22Rv1 (cell line): ENCODE measurements at regions not wholly inside any gene's neighbourhood (a gene's known extent, or its start where the extent isn't known, plus 50 kb on each side); places are given as distances from the start of the nearest gene placed in this dataset.
"Not testable (repeated sequence)": the region's sequence is repeated elsewhere in the genome, so short reads cannot be mapped to it uniquely, and the experiment has no call there.

ENCODE experiments used
- H3K27ac ChIP-seq: fragments of 450-650 bp; 2 replicates; pipeline ENCODE4 v1.5.1; 2017
- ZFX ChIP-seq: fragments of 450-650 bp; IDR thresholded peaks from 2 replicates; pipeline ENCODE4 v1.6.1; 2017; ENCODE audit warnings: antibody characterized with exemption, borderline replicate concordance
- TF ChIP-seq, protein P1 (sequence below): fragments of 450-650 bp; IDR thresholded peaks from 2 replicates; pipeline ENCODE4 v1.5.1; 2017; ENCODE audit warnings: mild to moderate bottlenecking

DNA sequence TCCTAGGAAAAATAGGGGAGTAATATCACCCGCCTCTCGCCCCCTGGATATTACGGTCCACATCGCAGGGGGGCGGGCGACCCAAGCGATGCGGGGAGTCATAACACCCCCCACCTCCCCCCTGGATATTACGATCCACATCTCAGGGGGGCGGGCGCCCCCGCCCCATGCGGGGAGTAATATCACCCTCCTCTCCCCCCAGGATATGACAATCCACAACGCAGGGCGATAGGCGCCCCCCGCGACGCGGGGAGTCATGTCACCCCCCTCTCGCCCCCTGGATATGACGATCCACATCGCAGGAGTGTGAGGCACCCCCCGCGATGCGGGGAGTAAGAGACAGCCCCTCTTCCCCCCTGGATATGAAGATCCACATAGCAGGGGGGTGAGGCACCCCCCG lies 684.4 kb upstream of the PCDH9 start:
- TF ChIP-seq, protein P1, sequence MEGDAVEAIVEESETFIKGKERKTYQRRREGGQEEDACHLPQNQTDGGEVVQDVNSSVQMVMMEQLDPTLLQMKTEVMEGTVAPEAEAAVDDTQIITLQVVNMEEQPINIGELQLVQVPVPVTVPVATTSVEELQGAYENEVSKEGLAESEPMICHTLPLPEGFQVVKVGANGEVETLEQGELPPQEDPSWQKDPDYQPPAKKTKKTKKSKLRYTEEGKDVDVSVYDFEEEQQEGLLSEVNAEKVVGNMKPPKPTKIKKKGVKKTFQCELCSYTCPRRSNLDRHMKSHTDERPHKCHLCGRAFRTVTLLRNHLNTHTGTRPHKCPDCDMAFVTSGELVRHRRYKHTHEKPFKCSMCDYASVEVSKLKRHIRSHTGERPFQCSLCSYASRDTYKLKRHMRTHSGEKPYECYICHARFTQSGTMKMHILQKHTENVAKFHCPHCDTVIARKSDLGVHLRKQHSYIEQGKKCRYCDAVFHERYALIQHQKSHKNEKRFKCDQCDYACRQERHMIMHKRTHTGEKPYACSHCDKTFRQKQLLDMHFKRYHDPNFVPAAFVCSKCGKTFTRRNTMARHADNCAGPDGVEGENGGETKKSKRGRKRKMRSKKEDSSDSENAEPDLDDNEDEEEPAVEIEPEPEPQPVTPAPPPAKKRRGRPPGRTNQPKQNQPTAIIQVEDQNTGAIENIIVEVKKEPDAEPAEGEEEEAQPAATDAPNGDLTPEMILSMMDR: no peak
- no peak for TF ChIP-seq ZFX

DNA sequence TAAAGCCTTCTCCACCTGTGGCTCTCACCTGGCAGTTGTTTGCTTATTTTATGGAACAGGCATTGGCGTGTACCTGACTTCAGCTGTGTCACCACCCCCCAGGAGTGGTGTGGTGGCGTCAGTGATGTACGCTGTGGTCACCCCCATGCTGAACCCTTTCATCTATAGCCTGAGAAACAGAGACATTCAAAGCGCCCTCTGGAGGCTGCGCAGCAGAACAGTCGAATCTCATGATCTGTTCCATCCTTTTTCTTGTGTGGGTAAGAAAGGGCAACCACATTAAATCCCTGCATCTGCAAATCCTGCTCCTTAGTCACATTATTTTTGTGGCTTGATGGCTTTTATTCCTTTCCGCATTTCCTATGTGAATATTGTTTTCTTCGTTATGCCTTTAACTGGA lies 672.8 kb upstream of the PCDH9 start:
- not testable (repeated sequence) for H3K27ac ChIP-seq

More for the DNA sequence above, 684.4 kb upstream of the PCDH9 start:
- H3K27ac ChIP-seq: no peak overlapping the region

DNA sequence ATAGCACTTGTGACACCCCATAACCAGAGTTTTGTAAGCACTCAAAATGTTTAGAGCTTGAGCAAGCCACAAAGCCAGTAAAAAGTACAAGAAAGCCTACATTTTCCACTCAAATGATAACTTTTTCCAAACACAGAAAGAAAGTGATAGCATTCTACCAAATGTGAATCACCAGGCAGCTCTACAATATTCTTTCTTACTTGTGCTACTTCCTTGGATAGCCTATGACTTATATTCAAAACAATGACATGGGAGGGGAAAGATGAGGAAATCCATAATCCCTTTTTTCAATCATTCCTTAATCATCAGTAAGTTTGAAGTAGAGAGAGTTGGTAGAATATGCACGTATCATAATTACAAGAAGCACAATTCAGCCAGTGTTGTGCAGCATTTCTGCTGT lies 650.8 kb upstream of the PCDH9 start:
- H3K27ac ChIP-seq: no peak overlapping the region
- no peak for TF ChIP-seq ZFX
- TF ChIP-seq, protein P1: no peak

DNA sequence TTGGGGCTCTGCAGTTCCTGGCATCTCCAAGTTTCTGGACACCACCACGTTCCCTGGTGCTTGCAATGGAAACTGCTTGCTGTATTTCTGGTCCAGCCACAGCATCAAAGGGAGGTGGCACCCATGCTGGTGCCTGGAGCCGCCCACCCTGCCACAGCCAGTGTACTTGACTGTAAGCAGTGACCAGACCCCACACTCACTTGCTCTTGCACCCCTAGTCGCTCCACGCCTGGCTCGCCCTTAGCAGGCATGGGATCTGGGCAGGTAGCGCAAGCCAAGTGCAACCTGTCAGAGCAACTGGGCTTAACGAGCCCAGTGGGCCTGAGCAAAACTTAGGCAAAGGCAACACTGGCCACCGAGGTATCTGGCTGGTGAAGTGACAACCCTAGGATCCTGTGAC lies 648.2 kb upstream of the PCDH9 start:
- H3K27ac ChIP-seq: no peak overlapping the region
- TF ChIP-seq, protein P1: no peak
- TF ChIP-seq ZFX: no peak

DNA sequence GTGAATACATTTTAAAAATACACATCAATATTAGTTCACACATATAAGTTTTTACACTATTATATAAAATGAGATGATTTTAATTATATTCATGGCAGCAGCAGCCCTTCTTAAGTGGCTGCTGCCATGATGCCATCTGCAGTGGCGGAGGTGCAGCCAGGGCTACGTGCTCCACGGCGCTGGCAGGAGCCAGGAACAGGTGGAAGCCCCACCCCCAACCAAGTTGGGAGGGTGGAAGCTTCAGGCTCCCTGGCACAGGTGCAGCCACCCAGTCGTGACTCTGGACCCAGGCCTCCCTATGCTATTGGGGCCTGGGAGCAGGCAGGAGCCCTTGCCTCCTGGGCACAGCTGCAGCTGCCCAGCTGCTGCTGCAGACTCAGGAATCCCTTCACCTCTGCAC lies 646.9 kb upstream of the PCDH9 start:
- TF ChIP-seq, protein P1: no peak
- no peak for TF ChIP-seq ZFX
- no peak overlapping the region for H3K27ac ChIP-seq

DNA sequence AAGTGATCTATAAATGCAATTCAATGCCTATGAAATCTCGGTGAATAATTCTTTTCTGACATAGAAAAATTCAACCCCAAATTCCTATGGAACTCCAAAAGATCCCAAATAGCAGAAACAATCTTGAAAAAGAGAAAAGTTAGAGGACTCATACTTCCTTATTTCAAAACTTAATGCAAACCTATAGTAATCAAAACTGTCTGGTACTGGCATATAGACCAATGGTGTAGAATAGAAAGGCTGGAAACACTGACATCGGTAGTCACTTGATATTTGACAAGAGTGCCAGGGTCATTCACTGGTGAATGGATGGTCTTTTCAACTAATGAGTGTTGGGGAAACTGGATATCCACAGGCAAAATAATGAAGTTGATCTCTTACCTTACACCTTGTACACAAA lies 637.1 kb upstream of the PCDH9 start:
- H3K27ac ChIP-seq: no peak overlapping the region
- no peak for TF ChIP-seq ZFX
- TF ChIP-seq, protein P1: no peak

DNA sequence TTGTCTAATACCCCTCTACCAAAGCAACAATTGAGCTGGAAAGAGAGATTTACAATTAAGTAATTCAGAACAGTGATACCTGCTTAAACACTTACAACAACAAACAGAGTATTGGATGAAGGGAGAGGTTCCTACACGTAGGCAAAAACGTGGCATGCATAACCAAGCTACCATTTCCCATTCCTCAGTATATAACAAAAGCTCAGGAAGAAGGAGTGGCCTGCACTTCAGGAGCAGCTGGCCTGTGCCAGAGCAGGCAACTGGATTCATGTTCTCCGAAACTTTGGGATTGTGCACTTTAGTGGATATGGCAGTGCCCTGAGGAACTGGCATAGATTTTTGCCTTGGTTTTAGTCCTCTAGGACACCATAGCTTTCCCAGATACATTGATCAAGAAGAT lies 630.2 kb upstream of the PCDH9 start:
- no peak for TF ChIP-seq ZFX
- TF ChIP-seq, protein P1: no peak
- H3K27ac ChIP-seq: no peak overlapping the region

DNA sequence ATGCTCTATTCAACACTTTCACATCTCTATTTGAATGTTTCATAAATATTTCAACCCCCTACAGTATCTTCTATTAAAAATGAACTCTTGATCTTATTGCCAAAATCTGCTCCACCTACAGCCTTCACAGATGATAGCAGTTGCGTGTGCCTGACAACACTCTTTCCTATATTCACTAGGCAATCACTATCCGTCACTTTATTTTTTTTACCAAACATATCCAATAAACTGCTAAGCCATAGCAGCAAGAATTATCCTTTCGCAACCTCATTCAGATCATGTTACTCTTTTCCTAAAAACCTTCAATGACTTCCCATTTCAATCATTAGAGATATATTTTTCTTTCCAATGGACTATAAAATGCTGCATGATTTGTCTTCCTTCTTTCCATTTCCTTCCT lies 629.8 kb upstream of the PCDH9 start:
- H3K27ac ChIP-seq: no peak overlapping the region
- TF ChIP-seq, protein P1: no peak
- TF ChIP-seq ZFX: no peak
